Ascending aorta (tissue), 2 donors: ENCODE measurements at regions not wholly inside any gene's neighbourhood (a gene's known extent, or its start where the extent isn't known, plus 50 kb on each side); places are given as distances from the start of the nearest gene placed in this dataset.

Experiments used
- DNase-seq, 2 donors: peaks; one replicate each; pipeline ENCODE4 v3.0.0-alpha.2; 2019; ENCODE audit warnings: low spot score in 2 of 2
- H3K27ac ChIP-seq, 2 donors: fragments of 200-600 bp; sonication (generic); one replicate each; pipeline ENCODE4 v1.5.1; 2016 to 2017; ENCODE audit warnings: mild to moderate bottlenecking in 1 of 2
- H3K27me3 ChIP-seq: fragments of 200-600 bp; sonication (generic); one replicate; pipeline ENCODE4 v1.5.1; 2017
- H3K36me3 ChIP-seq, 2 donors: fragments of 200-600 bp; sonication (generic); one replicate each; pipeline ENCODE4 v1.5.1; 2016
- H3K4me1 ChIP-seq, 2 donors: fragments of 200-600 bp; sonication (generic); one replicate each; pipeline ENCODE4 v1.5.1; 2016 to 2017; ENCODE audit warnings: mild to moderate bottlenecking in 1 of 2
- H3K4me3 ChIP-seq, 2 donors: fragments of 200-600 bp; sonication (generic); one replicate each; pipeline ENCODE4 v1.5.1; 2016 to 2017; ENCODE audit warnings: mild to moderate bottlenecking in 1 of 2
- H3K9me3 ChIP-seq, 2 donors: fragments of 200-600 bp; sonication (generic); one replicate each; pipeline ENCODE4 v1.5.1; 2016
- CTCF ChIP-seq, 3 experiments: fragments of 200-600 bp in 2 of 3; fragments of 450-650 bp in 1 of 3; sonication (generic) in 2 of 3; IDR thresholded peaks; one replicate each; pipeline ENCODE4 v1.5.1; 2016 to 2019; ENCODE audit warnings: antibody characterized with exemption in 3 of 3, mild to moderate bottlenecking in 1 of 3, moderate library complexity in 1 of 3
- intact Hi-C: fragments of 100-400 bp; cut with DNase I; formaldehyde crosslinking; loops from one replicate; pipeline ENCODE4 v1.15.1; 2023

GRCh38 chr14:104509673-104510072 lies 69.9 kb upstream of the C14orf180 start:
- no peaks in the 10 kb centered on the region for H3K9me3 ChIP-seq
- H3K4me1 ChIP-seq = no peaks in the 10 kb centered on the region
- no peak for DNase-seq
- no peak overlapping the region for H3K27ac ChIP-seq
- H3K27me3 ChIP-seq = no peaks in the 10 kb centered on the region
- H3K36me3 ChIP-seq = no peaks in the 10 kb centered on the region
- no peak overlapping the region for H3K4me3 ChIP-seq
- TF ChIP-seq CTCF (IDR thresholded peaks at IDR 0.05) = no peak
- intact Hi-C loops = no loop called here

DNA sequence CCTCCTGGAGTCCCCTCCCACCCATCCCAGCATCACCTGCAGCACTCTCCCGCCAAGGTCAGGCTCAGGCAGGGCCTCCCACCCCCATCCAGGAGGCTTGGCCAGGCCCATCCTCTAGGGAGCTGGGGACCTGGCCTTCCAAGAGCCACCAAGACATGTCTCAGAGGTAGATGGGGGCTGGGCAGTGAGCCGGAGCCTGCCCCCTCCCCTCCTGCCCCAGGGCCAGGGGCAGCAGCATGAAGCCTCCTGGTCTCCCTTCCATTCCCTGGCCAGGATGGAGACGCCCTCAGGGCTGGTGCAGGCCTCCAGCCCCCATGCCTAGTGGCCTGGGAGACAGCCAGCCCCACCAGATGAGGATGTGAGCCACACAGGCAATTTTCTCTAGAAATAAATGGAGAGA lies 69.3 kb upstream of the C14orf180 start:
- H3K36me3 ChIP-seq = no peaks in the 10 kb centered on the region
- H3K9me3 ChIP-seq = peaks cover 0 to 2% of the 10 kb centered on the region in 2 donors
- no peaks in the 10 kb centered on the region for H3K4me1 ChIP-seq
- intact Hi-C loops = no loop called here
- no peaks in the 10 kb centered on the region for H3K27me3 ChIP-seq
- no peak overlapping the region for H3K4me3 ChIP-seq
- H3K27ac ChIP-seq = no peak overlapping the region
- no peak for DNase-seq
- no peak for TF ChIP-seq CTCF (IDR thresholded peaks at IDR 0.05)

DNA sequence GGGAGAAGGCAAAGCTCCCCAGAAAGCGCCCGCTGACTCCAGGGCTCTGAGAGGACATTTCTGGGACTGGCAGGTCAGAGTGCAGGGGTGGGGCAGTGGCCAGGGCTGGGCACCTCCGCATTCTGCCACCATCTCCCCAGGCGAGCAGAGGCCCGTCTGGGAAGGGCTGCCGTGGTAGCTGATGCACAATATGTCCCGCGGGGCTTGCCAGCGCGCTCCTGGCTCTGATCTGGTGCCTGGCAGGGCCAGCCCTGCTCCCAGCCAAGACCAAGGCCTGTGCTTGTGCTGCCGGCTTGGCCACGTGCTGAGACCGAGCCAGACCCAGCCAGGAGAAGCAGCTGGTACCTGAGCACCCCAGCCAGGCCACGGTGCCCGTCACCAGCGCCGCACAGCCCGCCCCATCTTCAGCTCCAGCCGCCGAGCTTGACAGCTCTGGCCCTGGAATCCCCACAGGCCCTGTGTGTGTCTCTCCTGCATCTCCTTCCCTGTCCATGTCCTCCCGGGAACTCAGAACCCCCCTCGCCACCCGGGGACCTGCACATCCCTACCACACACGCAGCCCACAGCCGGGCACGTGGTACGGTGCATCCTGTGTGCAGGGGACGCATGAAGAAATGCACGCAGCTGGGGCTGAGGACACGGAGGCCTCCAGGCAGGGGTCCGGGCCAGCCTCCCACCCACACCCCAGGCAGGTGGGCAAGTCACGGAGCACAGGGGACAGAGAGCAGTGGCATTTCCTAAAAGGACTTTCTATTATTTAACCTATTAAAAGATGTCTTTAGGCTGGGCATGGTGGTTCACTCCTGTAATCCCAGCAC lies 68.6 kb upstream of the C14orf180 start:
- DNase-seq = no peak
- H3K36me3 ChIP-seq = no peaks in the 10 kb centered on the region
- no peaks in the 10 kb centered on the region for H3K4me1 ChIP-seq
- peaks cover 1 to 5% of the 10 kb centered on the region in 2 donors for H3K9me3 ChIP-seq
- no peak overlapping the region for H3K4me3 ChIP-seq
- H3K27ac ChIP-seq = no peak overlapping the region
- intact Hi-C loops = no loop called here
- no peak for TF ChIP-seq CTCF (IDR thresholded peaks at IDR 0.05)
- no peaks in the 10 kb centered on the region for H3K27me3 ChIP-seq

DNA sequence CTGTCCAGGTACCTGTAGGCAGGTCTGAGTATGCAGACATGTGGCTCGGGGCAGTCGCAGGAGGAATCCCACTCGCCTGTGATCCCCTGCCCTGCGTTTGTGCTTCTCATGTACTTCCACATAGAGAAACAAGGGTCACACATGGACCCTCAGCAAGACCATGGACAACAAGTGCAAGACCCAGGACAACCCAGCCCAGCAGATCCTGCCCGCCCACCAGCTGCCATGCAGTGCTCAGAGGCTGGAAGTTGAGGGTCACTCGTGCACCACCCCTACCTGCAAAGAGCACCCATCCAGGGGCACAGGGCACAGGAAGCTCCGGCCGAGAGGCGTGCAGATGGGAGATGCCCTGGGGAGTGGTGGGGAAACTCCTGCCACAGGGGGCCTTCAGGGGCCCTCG lies 67.5 kb upstream of the C14orf180 start:
- TF ChIP-seq CTCF (IDR thresholded peaks at IDR 0.05) = no peak

DNA sequence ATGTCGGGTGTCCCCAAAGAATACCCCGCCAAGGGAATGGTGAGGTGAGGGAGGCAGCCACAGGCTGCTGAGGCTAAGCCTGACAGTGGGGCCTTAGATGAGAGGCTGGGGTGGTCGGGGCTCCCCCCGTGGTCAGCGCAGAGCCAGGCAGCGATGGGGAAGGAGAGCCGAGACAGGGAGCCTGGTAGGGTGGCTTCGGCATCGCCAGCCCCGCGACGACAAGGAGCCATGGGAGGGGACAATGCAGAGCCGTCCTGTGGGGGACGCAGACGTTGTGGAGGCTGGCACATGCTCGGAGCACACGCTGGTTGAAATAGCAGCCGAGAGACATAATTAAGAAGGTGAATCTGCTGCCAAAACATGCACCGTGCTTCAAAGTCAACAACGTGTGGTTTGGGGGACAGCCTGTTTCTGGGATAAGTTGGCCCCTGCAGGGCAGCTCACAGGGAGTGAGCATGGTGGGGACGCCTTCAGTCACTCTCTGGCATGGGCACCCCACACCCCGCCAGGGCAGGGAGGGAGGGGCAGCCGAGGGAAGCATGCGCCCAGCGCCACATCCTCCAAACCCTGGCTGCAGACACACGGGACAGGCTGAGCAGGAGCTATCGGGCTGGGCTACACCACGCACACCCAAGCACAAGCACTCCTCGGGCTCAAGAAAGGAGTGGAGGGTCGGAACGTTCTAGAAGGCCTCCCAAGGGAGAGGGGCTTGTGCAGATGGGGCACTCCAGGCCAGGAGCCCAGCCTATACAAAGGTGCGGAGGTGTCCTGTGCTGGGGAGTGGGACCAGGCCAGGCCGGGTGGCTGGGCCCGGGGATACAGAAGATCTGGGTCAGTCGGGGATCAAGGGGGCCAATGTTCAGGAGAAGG lies 66.6 kb upstream of the C14orf180 start:
- Histone ChIP-seq H3K4me1 (no peaks in the 10 kb centered on the region), H3K9me3 (peaks cover 11 to 16% of the 10 kb centered on the region in 2 donors), H3K27me3 (no peaks in the 10 kb centered on the region), H3K36me3 (no peaks in the 10 kb centered on the region), H3K27ac (no peak overlapping the region), H3K4me3 (no peak overlapping the region)
- intact Hi-C loops = no loop called here
- no peak for DNase-seq
- no peak for TF ChIP-seq CTCF (IDR thresholded peaks at IDR 0.05)

More for the DNA sequence above, 67.5 kb upstream of the C14orf180 start:
- peaks cover 9% of the 10 kb centered on the region in 2 donors for H3K9me3 ChIP-seq
- H3K27ac ChIP-seq = no peak overlapping the region
- no peaks in the 10 kb centered on the region for H3K4me1 ChIP-seq
- intact Hi-C loops = no loop called here
- no peaks in the 10 kb centered on the region for H3K36me3 ChIP-seq
- H3K27me3 ChIP-seq = no peaks in the 10 kb centered on the region
- no peak for DNase-seq
- H3K4me3 ChIP-seq = no peak overlapping the region
